ENCODE measurements at regions not wholly inside any gene's neighbourhood (a gene's known extent, or its start where the extent isn't known, plus 50 kb on each side); places are given as distances from the start of the nearest gene placed in this dataset.

- no peak for FAIRE-seq
- H3K9me3 ChIP-seq: no peaks in the 10 kb centered on the region
- no peak for ATAC-seq
- ChIA-PET POLR2A (no interaction called here), CTCF (no interaction called here)
- DNase-seq (ENCODE audit: low read depth in 1 of 2, low spot score in 1 of 2): no peak
- H3K27ac ChIP-seq: no peak overlapping the region
- H3K4me2 ChIP-seq: no peak overlapping the region
- 36% methylated on average over 1 of the region's 1 CpG for WGBS (ENCODE audit: missing lambda C conversion rate)
- TF ChIP-seq EHF (CRISPR knock-in tag; IDR thresholded peaks at IDR 0.05): no peak
- TF ChIP-seq TP53 (CRISPR knock-in tag; IDR thresholded peaks at IDR 0.05): no peak
- TF ChIP-seq MAFK (IDR thresholded peaks at IDR 0.05; ENCODE audit: partially characterized antibody): no peak
- H3K4me1 ChIP-seq: no peaks in the 10 kb centered on the region
- no peak overlapping the region for H3K4me3 ChIP-seq
Measured at GRCh38 chr6:80728101-80728750, 621.8 kb downstream of the BCKDHB start.

- TF ChIP-seq MAFK (IDR thresholded peaks at IDR 0.05; ENCODE audit: partially characterized antibody) (no peak), ESRRA (IDR thresholded peaks at IDR 0.05; ENCODE audit: borderline replicate concordance, low read length) (no peak), RNF2 (IDR thresholded peaks at IDR 0.05; ENCODE audit: borderline replicate concordance, low read depth) (no peak), REST (IDR thresholded peaks at IDR 0.05) (no peak), NFE2L2 (conservative IDR thresholded peaks at IDR 0.05; ENCODE audit: low read length) (no peak), FOXS1 (CRISPR knock-in tag; IDR thresholded peaks at IDR 0.05) (no peak), KDM1A (IDR thresholded peaks at IDR 0.05; ENCODE audit: low read depth) (no peak), SMC3 (IDR thresholded peaks at IDR 0.05) (no peak), MYC (IDR thresholded peaks at IDR 0.05; ENCODE audit: borderline replicate concordance, low read length) (no peak), TFCP2L1 (CRISPR knock-in tag; IDR thresholded peaks at IDR 0.05) (no peak), NPAS2 (CRISPR knock-in tag; IDR thresholded peaks at IDR 0.05; ENCODE audit: borderline replicate concordance) (no peak)
- TF ChIP-seq, protein P1, sequence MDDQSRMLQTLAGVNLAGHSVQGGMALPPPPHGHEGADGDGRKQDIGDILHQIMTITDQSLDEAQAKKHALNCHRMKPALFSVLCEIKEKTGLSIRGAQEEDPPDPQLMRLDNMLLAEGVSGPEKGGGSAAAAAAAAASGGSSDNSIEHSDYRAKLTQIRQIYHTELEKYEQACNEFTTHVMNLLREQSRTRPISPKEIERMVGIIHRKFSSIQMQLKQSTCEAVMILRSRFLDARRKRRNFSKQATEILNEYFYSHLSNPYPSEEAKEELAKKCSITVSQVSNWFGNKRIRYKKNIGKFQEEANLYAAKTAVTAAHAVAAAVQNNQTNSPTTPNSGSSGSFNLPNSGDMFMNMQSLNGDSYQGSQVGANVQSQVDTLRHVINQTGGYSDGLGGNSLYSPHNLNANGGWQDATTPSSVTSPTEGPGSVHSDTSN (IDR thresholded peaks at IDR 0.05): no peak
- POLR2A ChIA-PET: no interaction called here
- Histone ChIP-seq H3K4me2 (no peak overlapping the region), H3K27ac (no peak overlapping the region), H3K4me1 (no peaks in the 10 kb centered on the region), H3K9me3 (no peaks in the 10 kb centered on the region), H3K4me3 (no peak overlapping the region)
- FAIRE-seq: no peak
- CTCF ChIA-PET: no interaction called here
- ATAC-seq: no peak
- no peak for DNase-seq (ENCODE audit: low read depth in 1 of 2, low spot score in 1 of 2)
- 33% methylated on average over 5 of the region's 5 CpGs for WGBS (ENCODE audit: missing lambda C conversion rate)
Measured at GRCh38 chr6:80725156-80725930, 618.9 kb downstream of the BCKDHB start.

GRCh38 chr6:80720824-80721223 lies 614.4 kb downstream of the BCKDHB start:
- Histone ChIP-seq H3K4me3 (no peak overlapping the region), H3K9me3 (no peaks in the 10 kb centered on the region), H3K27ac (no peak overlapping the region), H3K4me1 (no peaks in the 10 kb centered on the region), H3K4me2 (no peak overlapping the region)
- ATAC-seq (no peak), FAIRE-seq (no peak), DNase-seq (ENCODE audit: low read depth in 1 of 2, low spot score in 1 of 2) (no peak)
- CTCF ChIA-PET: no interaction called here
- 39% methylated on average over 2 of the region's 3 CpGs for WGBS (ENCODE audit: missing lambda C conversion rate)
- POLR2A ChIA-PET: no interaction called here
- TF ChIP-seq ZC3H11A (IDR thresholded peaks at IDR 0.05): no peak
- no peak for TF ChIP-seq JUN (IDR thresholded peaks at IDR 0.05)
- TF ChIP-seq EHMT2 (IDR thresholded peaks at IDR 0.05; ENCODE audit: low read depth): no peak
- TF ChIP-seq ZFP36 (IDR thresholded peaks at IDR 0.05; ENCODE audit: borderline replicate concordance, partially characterized antibody): no peak
- no peak for TF ChIP-seq NPAS2 (CRISPR knock-in tag; IDR thresholded peaks at IDR 0.05; ENCODE audit: borderline replicate concordance)
- no peak for TF ChIP-seq PHF8 (IDR thresholded peaks at IDR 0.05; ENCODE audit: borderline replicate concordance, low read depth)
- TF ChIP-seq CTCF (IDR thresholded peaks at IDR 0.05): no peak
- TF ChIP-seq, protein P2, sequence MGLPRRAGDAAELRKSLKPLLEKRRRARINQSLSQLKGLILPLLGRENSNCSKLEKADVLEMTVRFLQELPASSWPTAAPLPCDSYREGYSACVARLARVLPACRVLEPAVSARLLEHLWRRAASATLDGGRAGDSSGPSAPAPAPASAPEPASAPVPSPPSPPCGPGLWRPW (IDR thresholded peaks at IDR 0.05): no peak
- no peak for TF ChIP-seq ELK1 (IDR thresholded peaks at IDR 0.05; ENCODE audit: low read depth, low read length)
- TF ChIP-seq KDM1A (IDR thresholded peaks at IDR 0.05; ENCODE audit: low read depth): no peak
- no peak for TF ChIP-seq NFE2L2 (conservative IDR thresholded peaks at IDR 0.05; ENCODE audit: low read length)
